ENCODE measurements at regions not wholly inside any gene's neighbourhood (a gene's known extent, or its start where the extent isn't known, plus 50 kb on each side); places are given as distances from the start of the nearest gene placed in this dataset.

- Histone ChIP-seq H2AFZ (ENCODE audit: low read length, unreplicated experiment) (no peak overlapping the region), H3K4me1 (ENCODE audit: control insufficient read depth, insufficient read depth, low read length, unreplicated experiment) (peaks cover 7% of the 10 kb centered on the region), H3K27ac (ENCODE audit: low read depth, low read length) (no peak overlapping the region), H3K27me3 (ENCODE audit: insufficient read depth, low read length) (no peaks in the 10 kb centered on the region), H3K4me3 (ENCODE audit: low read depth, low read length) (no peak overlapping the region), H3K79me2 (ENCODE audit: control insufficient read depth, insufficient read depth, low read length, unreplicated experiment) (no peaks in the 10 kb centered on the region), H3K36me3 (ENCODE audit: insufficient read depth, low read length) (no peaks in the 10 kb centered on the region)
Observed at GRCh38 chr2:187920511-187920910, 366.3 kb upstream of the TFPI start.

- Histone ChIP-seq H3K79me2 (ENCODE audit: control insufficient read depth, insufficient read depth, low read length, unreplicated experiment) (no peaks in the 10 kb centered on the region), H2AFZ (ENCODE audit: low read length, unreplicated experiment) (no peak overlapping the region), H3K27ac (ENCODE audit: low read depth, low read length) (no peak overlapping the region), H3K4me3 (ENCODE audit: low read depth, low read length) (no peak overlapping the region), H3K27me3 (ENCODE audit: insufficient read depth, low read length) (no peaks in the 10 kb centered on the region), H3K36me3 (ENCODE audit: insufficient read depth, low read length) (no peaks in the 10 kb centered on the region), H3K4me1 (ENCODE audit: control insufficient read depth, insufficient read depth, low read length, unreplicated experiment) (peaks cover 1% of the 10 kb centered on the region)
Observed at GRCh38 chr2:187922846-187923245, 368.6 kb upstream of the TFPI start.

DNA sequence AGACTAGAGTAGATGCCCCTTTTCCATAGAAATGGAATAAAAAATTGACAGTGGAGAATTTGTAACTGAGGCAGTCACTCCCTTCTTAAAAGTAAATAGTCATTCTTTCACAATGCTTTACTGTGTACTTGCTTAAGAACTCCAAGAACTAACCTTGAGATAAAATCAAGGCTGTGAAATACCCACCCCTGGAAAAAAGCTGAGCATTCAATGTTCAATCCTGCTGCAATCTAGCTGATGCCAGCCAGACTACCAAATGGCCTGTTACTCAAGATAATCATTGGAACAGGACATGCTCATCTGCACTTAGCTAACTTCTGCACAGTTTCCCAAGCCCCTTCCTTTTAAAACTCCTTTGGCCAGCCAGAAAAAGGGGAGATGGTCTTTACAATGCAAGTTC is 367.4 kb upstream of the GULP1 start:
- Histone ChIP-seq H2AFZ (ENCODE audit: low read length, unreplicated experiment) (no peak overlapping the region), H3K27me3 (ENCODE audit: insufficient read depth, low read length) (no peaks in the 10 kb centered on the region), H3K4me3 (ENCODE audit: low read depth, low read length) (no peak overlapping the region), H3K36me3 (ENCODE audit: insufficient read depth, low read length) (no peaks in the 10 kb centered on the region), H3K4me1 (ENCODE audit: control insufficient read depth, insufficient read depth, low read length, unreplicated experiment) (no peaks in the 10 kb centered on the region), H3K79me2 (ENCODE audit: control insufficient read depth, insufficient read depth, low read length, unreplicated experiment) (no peaks in the 10 kb centered on the region), H3K27ac (ENCODE audit: low read depth, low read length) (no peak overlapping the region)

DNA sequence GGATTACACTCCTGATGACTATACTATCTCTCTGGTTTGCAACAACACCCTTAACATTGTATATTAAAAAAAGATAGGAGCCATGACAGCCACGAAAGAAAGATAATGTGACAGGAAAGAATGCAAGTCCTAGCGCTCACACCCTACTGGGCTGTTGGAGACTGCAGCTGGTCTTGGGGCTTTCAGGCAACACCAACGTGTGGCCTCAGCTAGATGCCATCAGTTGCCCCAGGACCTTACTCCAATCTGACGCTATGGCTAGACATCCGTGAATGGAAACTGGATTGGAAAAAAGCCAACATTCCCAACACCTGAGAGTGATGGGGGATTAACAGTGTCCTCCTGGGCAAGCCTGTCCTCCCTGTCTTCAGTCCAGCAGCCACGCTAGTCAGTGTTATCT is 357.4 kb upstream of the GULP1 start:
- Histone ChIP-seq H3K4me1 (ENCODE audit: control insufficient read depth, insufficient read depth, low read length, unreplicated experiment) (no peaks in the 10 kb centered on the region), H3K27ac (ENCODE audit: low read depth, low read length) (no peak overlapping the region), H3K4me3 (ENCODE audit: low read depth, low read length) (no peak overlapping the region), H3K79me2 (ENCODE audit: control insufficient read depth, insufficient read depth, low read length, unreplicated experiment) (no peaks in the 10 kb centered on the region), H3K36me3 (ENCODE audit: insufficient read depth, low read length) (no peaks in the 10 kb centered on the region), H2AFZ (ENCODE audit: low read length, unreplicated experiment) (no peak overlapping the region), H3K27me3 (ENCODE audit: insufficient read depth, low read length) (peaks cover 5% of the 10 kb centered on the region; the same call in 1 of the 2 replicates)

GRCh38 chr2:187934692-187935091 is 357.0 kb upstream of the GULP1 start:
- no peaks in the 10 kb centered on the region for H3K4me1 ChIP-seq (ENCODE audit: control insufficient read depth, insufficient read depth, low read length, unreplicated experiment)

GRCh38 chr2:187935126-187935525 is 356.5 kb upstream of the GULP1 start:
- no peak overlapping the region for H2AFZ ChIP-seq (ENCODE audit: low read length, unreplicated experiment)
- no peaks in the 10 kb centered on the region for H3K4me1 ChIP-seq (ENCODE audit: control insufficient read depth, insufficient read depth, low read length, unreplicated experiment)
- peaks cover 5% of the 10 kb centered on the region; the same call in 1 of the 2 replicates for H3K27me3 ChIP-seq (ENCODE audit: insufficient read depth, low read length)
- H3K79me2 ChIP-seq (ENCODE audit: control insufficient read depth, insufficient read depth, low read length, unreplicated experiment) = no peaks in the 10 kb centered on the region
- H3K27ac ChIP-seq (ENCODE audit: low read depth, low read length) = no peak overlapping the region
- H3K4me3 ChIP-seq (ENCODE audit: low read depth, low read length) = no peak overlapping the region
- H3K36me3 ChIP-seq (ENCODE audit: insufficient read depth, low read length) = no peaks in the 10 kb centered on the region

More at GRCh38 chr2:187934692-187935091, 357.0 kb upstream of the GULP1 start:
- Histone ChIP-seq H3K27ac (ENCODE audit: low read depth, low read length) (no peak overlapping the region), H2AFZ (ENCODE audit: low read length, unreplicated experiment) (no peak overlapping the region), H3K36me3 (ENCODE audit: insufficient read depth, low read length) (no peaks in the 10 kb centered on the region), H3K79me2 (ENCODE audit: control insufficient read depth, insufficient read depth, low read length, unreplicated experiment) (no peaks in the 10 kb centered on the region), H3K27me3 (ENCODE audit: insufficient read depth, low read length) (peaks cover 5% of the 10 kb centered on the region; the same call in 1 of the 2 replicates), H3K4me3 (ENCODE audit: low read depth, low read length) (no peak overlapping the region)

DNA sequence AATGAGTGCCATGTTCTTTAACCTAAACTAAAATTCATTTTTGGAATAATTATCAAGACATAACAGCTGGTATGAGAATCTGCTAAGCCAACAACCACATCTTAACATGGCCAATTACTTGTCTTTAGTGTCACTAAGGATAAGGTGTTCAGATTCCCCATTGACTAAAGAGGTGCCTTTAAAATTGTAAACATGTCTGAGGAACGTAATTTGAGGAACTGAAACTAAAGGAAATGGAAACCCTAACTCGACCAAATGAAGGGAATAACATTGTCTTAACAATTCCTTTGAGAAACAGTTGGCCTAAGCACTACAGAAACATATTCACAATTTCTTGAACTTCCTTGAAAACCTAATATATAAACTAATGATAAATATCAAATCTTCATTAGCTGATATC is 355.4 kb upstream of the GULP1 start:
- H3K27ac ChIP-seq (ENCODE audit: low read depth, low read length) = no peak overlapping the region

GRCh38 chr2:187939180-187939579 is 352.5 kb upstream of the GULP1 start:
- no peak overlapping the region for H2AFZ ChIP-seq (ENCODE audit: low read length, unreplicated experiment)
- no peaks in the 10 kb centered on the region for H3K36me3 ChIP-seq (ENCODE audit: insufficient read depth, low read length)
- H3K27me3 ChIP-seq (ENCODE audit: insufficient read depth, low read length) = no peaks in the 10 kb centered on the region
- no peak overlapping the region for H3K27ac ChIP-seq (ENCODE audit: low read depth, low read length)
- H3K4me3 ChIP-seq (ENCODE audit: low read depth, low read length) = no peak overlapping the region
- no peaks in the 10 kb centered on the region for H3K79me2 ChIP-seq (ENCODE audit: control insufficient read depth, insufficient read depth, low read length, unreplicated experiment)
- peaks cover 4% of the 10 kb centered on the region for H3K4me1 ChIP-seq (ENCODE audit: control insufficient read depth, insufficient read depth, low read length, unreplicated experiment)

More for the DNA sequence above, 355.4 kb upstream of the GULP1 start:
- Histone ChIP-seq H3K79me2 (ENCODE audit: control insufficient read depth, insufficient read depth, low read length, unreplicated experiment) (no peaks in the 10 kb centered on the region), H3K27me3 (ENCODE audit: insufficient read depth, low read length) (peaks cover 5% of the 10 kb centered on the region; the same call in 1 of the 2 replicates), H2AFZ (ENCODE audit: low read length, unreplicated experiment) (no peak overlapping the region), H3K4me3 (ENCODE audit: low read depth, low read length) (no peak overlapping the region), H3K36me3 (ENCODE audit: insufficient read depth, low read length) (no peaks in the 10 kb centered on the region), H3K4me1 (ENCODE audit: control insufficient read depth, insufficient read depth, low read length, unreplicated experiment) (no peaks in the 10 kb centered on the region)

- H3K79me2 ChIP-seq (ENCODE audit: control insufficient read depth, insufficient read depth, low read length, unreplicated experiment) = no peaks in the 10 kb centered on the region
- H3K27ac ChIP-seq (ENCODE audit: low read depth, low read length) = peak overlapping the region; percentile 26; the same call in 1 of the 2 replicates
- no peak overlapping the region for H3K4me3 ChIP-seq (ENCODE audit: low read depth, low read length)
- H3K27me3 ChIP-seq (ENCODE audit: insufficient read depth, low read length) = no peaks in the 10 kb centered on the region
- peaks cover 4% of the 10 kb centered on the region for H3K4me1 ChIP-seq (ENCODE audit: control insufficient read depth, insufficient read depth, low read length, unreplicated experiment)
- no peak overlapping the region for H2AFZ ChIP-seq (ENCODE audit: low read length, unreplicated experiment)
- no peaks in the 10 kb centered on the region for H3K36me3 ChIP-seq (ENCODE audit: insufficient read depth, low read length)
Observed at GRCh38 chr2:187942876-187943275, 348.8 kb upstream of the GULP1 start.

GRCh38 chr2:187943772-187944369 is 347.8 kb upstream of the GULP1 start:
- no peak overlapping the region for H3K27ac ChIP-seq (ENCODE audit: low read depth, low read length)
- no peaks in the 10 kb centered on the region for H3K27me3 ChIP-seq (ENCODE audit: insufficient read depth, low read length)
- H3K4me3 ChIP-seq (ENCODE audit: low read depth, low read length) = no peak overlapping the region
- H3K36me3 ChIP-seq (ENCODE audit: insufficient read depth, low read length) = no peaks in the 10 kb centered on the region
- H2AFZ ChIP-seq (ENCODE audit: low read length, unreplicated experiment) = no peak overlapping the region
- H3K4me1 ChIP-seq (ENCODE audit: control insufficient read depth, insufficient read depth, low read length, unreplicated experiment) = peaks cover 4% of the 10 kb centered on the region
- no peaks in the 10 kb centered on the region for H3K79me2 ChIP-seq (ENCODE audit: control insufficient read depth, insufficient read depth, low read length, unreplicated experiment)

- no peaks in the 10 kb centered on the region for H3K36me3 ChIP-seq (ENCODE audit: insufficient read depth, low read length)
- no peaks in the 10 kb centered on the region for H3K79me2 ChIP-seq (ENCODE audit: control insufficient read depth, insufficient read depth, low read length, unreplicated experiment)
- no peak overlapping the region for H2AFZ ChIP-seq (ENCODE audit: low read length, unreplicated experiment)
- no peak overlapping the region for H3K4me3 ChIP-seq (ENCODE audit: low read depth, low read length)
- H3K27ac ChIP-seq (ENCODE audit: low read depth, low read length) = no peak overlapping the region
- no peaks in the 10 kb centered on the region for H3K4me1 ChIP-seq (ENCODE audit: control insufficient read depth, insufficient read depth, low read length, unreplicated experiment)
- no peaks in the 10 kb centered on the region for H3K27me3 ChIP-seq (ENCODE audit: insufficient read depth, low read length)
Observed at GRCh38 chr2:187949859-187950258, 341.8 kb upstream of the GULP1 start.

All from ACC112 (cell line).